Dermis blood vessel endothelial cell (primary cell): ENCODE measurements at regions not wholly inside any gene's neighbourhood (a gene's known extent, or its start where the extent isn't known, plus 50 kb on each side); places are given as distances from the start of the nearest gene placed in this dataset.
A peak's percentile ranks its signal among the peaks of the same experiment; 100 is the strongest.
"Not testable (repeated sequence)": the region's sequence is repeated elsewhere in the genome, so short reads cannot be mapped to it uniquely, and the experiment has no call there.

Experiments
- DNase-seq: peaks from one replicate; pipeline ENCODE4 v3.0.0; 2010

DNA sequence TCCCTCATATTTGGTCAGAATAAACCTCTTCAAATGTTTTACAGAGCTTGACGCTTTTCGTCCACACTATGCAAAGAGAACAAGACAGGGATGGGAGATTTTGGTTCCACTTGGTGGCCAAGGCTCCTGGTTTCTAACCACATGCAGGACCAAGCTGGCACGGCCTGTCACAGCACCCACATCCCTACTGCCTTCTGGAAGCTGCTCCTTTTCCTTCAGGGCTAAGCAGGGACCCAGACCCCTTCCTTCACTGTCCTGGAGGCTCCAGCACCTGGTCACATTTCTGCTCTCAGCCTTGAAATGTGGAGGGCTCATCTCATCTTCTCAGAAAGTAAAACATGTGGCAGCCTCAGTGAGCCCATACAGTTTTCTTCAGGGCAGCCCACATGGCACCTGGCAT, 50.4 kb upstream of the ARHGEF7 start:
- DNase-seq: no peak

GRCh38 chr13:111062966-111063365, 52.1 kb upstream of the ARHGEF7 start:
- no peak for DNase-seq

DNA sequence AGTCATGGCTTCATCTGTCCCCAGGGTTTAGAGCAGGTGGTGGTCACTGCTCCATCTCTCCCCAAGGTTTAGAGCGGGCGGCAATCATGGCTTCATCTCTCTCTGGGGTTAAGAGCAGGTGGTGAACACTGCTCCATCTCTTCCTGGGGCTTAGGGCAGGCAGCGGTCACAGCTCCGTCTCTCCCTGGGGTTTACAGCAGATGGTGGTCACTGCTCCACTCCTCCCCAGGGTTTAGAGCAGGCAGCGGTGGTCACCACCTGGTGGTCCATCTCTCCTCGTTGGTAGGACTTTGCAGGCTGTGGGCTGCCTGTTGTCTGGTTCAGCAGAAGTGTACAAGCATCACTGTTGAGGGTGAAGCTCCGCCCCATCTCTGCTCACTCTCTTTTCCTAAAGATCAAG, 52.8 kb upstream of the ARHGEF7 start:
- no peak for DNase-seq

DNA sequence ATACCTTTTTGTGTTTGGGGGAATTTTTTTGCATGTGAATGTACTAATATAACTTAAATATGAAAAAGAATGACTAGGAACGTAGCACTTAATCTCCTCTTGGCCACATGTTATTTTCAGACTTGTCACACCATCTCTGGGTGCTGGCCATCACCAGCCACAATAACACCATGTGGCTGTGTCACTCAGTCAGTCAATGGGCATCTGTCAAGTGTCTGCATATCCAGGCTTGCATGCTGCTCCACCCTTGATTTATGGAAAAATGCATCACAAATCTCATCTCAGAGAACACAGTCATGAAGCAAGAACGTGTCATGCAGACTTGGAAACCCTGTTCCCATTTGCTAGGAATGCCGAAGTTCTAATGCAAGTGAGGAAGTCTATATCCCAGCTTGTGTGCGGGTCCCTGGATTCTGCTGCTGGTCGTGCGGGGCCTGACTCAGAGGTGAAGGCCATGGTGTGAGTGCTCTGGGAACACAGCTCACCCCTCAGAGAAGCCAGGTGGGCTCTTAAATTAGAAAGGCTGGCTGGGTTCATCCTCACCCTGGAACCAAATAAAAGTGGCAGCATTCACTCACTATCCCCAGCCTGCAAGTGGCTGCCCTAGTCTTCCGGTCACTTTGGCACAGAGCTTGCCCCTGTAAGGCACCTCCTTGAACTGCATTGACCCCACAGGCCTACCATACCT, 53.6 kb upstream of the ARHGEF7 start:
- DNase-seq: no peak

DNA sequence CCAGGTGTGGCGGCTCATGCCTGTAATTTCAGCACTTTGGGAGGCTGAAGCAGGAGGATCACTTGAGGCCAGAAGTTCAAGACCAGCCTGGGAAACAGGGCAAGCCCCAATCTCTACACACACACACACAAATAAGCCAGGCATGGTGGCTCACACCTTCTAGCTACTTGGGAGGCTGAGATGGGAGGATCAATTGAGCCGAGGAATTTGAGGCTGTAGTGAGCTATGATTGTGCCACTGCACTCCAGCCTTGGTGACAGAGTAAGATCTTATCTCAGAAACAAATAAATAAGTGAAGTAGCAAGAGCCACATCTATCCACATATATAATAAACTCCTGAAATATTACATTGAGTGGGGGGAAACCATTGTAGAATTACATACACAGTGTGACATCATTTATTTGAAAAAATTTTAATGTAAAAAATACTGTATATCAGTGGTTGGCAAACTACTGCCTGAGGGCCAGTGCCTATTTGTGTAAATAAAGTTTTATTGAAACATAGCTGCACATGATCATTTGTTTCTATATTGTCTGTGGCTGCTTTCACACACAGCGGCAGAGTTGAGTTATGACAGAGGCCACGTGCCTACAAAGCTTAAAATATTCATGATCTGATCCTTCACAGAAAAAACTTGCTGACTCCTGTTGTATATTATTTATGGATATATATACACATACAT, 54.7 kb upstream of the ARHGEF7 start:
- DNase-seq: no peak

GRCh38 chr13:111058796-111059506, 56.2 kb upstream of the ARHGEF7 start:
- DNase-seq: no peak

- not testable (repeated sequence) for DNase-seq
These were observed 56.8 kb upstream of the ARHGEF7 start for GRCh38 chr13:111058339-111058738.

GRCh38 chr13:111051726-111052232, 63.3 kb upstream of the ARHGEF7 start:
- DNase-seq: not testable (repeated sequence)

DNA sequence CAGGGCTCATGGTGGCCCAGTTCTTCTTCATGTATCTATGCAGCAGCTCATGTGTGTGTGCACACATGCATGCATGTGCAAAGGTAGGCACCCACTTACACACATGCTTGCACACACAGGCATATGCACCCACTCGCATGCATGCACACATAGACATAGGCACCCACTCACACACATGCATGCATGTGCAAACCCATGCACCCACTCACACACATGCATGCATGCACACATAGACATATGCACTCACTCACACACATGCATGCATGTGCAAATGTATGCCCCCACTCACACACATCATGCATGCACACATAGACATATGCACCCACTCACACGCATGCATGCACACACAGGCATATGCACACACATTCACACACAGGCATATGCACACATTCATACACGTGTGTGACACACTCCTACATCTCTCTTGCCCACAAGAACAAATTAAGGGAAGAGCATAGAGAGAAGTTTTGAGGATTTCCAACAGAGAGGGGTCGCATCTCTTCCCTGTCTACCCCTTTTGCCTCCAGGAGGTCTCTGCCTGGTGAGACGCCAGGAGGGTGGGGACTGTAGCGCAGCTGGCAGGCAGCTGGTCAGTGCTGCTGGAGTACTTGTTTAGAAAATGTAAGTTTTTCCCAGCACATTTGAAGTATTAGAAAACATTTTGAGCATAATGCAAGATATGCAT, 63.9 kb upstream of the ARHGEF7 start:
- DNase-seq: no peak

DNA sequence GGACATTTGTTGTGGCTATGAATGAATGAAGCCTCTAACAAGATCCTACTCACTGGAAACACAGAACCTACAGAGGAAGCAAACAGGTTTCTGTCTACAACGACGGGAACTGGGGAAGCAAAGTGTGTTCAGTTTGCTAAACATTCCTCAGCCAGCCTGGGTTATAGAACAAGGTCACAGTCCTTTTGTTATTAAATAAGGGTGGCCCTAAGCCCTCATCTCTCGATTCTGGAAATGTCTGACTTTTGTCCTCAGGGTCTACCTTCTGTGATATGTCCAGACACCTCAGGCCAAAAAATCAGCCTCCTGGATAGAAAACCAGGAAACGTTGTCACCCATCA, 64.6 kb upstream of the ARHGEF7 start:
- no peak for DNase-seq

DNA sequence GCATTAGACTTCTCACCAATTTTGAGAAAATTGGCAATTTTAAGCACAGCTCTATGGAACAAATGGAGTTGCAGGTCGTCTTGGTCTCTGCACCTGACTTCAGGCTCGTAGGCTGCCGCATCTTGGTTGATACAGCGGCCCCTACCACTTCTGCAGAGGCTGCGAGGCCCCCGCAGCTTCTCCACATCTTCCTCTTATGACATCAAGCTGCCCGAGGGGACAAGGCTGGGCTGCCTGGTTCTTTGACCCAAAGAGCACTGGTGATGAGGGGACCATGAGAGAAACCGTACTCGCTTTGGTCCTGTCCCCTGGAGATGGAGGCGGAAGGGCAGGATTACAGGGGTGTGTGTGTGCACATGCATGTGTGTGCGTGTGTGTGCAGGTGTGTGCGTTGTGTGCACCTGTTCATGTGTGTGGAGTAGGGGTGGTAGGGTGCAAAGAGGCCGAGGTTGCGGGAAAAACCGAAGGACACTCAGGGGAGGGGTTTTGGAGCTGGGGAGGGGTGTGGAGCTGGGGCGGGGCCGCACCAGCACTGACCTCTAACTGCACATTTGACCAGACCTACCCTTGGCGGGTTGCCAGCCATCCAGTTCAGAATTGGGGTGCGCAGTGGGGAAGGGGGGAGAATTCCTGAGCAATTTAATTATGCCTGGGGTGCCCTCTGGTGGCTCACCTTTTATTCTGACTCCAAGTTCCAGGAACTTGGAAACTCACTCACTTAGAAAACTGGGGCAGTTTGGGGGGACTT, 65.1 kb upstream of the ARHGEF7 start:
- peak; percentile 61 for DNase-seq

DNA sequence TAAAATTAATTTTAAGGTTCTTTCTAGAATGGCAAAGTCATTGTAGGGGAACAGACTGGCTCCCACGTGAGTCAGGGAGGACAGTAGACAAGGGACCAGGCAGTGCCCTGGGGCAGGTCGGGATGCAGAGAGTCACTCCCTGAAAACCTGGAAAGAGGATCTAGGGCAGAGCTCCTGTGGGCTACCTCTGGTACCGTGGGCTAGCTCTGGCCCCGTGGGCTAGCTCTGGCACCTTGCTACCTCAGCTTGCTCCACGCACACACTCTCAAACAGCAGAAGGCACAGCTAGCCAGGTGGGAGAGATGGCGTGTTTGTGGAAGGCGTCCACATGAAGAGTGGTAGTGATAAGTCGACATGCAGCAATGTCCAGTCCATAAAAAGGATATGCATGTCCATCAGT, 66.7 kb upstream of the ARHGEF7 start:
- DNase-seq: no peak

DNA sequence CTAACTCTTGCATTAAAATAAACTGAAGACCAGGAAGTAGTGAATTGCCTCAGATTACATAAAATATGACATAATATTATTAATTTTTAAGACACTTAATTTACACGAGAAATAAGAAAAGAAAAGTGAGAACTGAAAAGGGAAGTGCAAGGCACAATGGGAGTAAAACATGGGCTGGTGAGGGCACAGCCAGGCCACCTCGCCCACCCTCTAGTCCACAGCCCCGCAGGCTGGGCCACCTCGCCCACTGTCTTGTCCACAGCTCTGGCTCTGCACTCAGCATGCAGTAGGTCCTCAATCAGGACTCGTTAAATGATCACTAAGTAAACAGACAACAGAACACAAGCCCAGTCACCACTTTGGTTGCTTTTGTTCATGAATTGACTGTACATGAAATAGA, 67.8 kb upstream of the ARHGEF7 start:
- DNase-seq: no peak

GRCh38 chr13:111046590-111047141, 68.4 kb upstream of the ARHGEF7 start:
- DNase-seq: peak; percentile 44

DNA sequence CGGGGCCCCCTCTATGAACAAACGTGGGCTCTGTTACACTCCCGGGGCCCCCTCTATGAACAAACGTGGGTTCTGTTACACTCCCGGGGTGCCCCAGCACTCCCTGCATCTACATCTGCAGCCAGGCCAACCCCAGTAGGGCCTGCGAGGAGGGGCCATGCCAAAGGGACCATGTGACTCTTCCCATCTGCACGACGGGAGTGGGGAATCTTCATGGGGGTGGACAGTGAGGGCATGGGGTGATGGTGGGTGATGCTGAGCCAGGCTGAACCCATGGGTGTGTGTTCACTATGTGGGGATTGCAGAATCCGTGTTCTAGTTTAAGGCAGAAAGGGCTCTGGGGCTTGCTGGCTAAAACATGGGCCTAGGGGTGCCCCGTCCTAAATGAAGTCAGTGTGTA, 69.9 kb upstream of the ARHGEF7 start:
- DNase-seq: no peak

DNA sequence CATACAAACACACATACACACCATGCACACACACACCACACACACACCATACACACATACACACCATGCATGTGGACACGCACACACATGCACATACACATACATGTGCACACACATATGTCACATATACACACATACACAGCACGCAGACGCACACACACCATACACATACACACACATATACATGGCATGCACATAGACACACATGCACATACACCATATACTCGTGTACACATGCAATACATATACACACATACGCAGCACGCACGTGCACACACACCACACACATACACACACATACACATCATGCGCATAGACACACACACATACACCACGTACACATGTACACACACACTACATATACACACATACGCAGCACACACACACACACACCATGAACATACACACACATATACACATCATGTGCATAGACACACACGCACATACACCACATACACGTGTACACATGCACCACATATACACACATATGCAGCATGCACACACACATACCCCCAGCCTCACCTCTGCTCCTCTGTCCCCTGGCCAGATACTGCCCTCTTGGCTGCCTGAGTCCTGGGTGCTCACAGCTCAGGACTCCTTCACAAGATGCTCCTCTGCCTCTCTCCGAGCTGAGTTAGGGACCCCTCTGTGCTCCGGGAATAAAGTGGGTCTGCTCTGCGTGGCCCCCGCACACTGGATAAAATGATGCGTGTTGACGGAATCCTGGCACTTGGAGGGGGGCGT, 70.9 kb upstream of the ARHGEF7 start:
- no peak for DNase-seq

DNA sequence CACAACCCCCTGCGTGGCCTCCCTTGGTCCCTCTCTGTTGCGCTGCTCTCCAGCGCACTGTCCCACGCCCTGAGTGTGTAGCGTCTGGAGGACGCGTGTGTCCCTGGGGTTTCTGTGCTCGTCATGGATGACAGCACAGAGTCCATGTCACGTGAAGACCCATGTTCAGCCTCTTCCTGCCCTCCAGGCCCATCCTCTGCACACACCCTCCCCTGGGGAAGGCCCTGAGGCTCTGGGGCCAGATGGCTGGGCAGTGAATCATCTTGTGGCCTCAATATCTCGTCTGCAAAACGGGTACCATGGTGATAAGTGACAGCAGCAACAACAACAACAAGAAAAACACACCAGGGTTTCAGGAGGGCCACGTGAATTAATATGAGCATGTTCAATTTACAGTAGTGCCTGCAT, 71.5 kb upstream of the ARHGEF7 start:
- no peak for DNase-seq

- DNase-seq: no peak
These were observed 72.4 kb upstream of the ARHGEF7 start for GRCh38 chr13:111042661-111043226.

DNA sequence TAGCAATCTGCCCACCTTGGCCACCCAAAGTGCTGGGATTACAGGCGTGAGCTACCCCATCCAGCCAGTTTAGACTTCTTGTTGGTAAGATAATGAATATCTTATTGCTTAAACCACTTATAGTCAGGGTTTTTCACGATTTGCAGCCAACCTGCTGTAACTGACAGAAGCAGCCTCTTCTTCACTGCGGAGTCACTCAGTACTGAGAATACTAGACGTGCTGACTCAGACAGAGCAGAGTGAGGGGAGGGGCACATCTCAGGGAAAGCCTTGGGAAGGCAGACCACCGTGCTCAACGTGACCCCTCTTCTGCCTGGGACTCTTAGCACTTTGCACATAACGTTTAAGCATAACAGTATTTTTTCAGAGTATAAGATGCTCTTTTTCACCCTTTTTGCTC, 74.3 kb upstream of the ARHGEF7 start:
- DNase-seq: no peak

DNA sequence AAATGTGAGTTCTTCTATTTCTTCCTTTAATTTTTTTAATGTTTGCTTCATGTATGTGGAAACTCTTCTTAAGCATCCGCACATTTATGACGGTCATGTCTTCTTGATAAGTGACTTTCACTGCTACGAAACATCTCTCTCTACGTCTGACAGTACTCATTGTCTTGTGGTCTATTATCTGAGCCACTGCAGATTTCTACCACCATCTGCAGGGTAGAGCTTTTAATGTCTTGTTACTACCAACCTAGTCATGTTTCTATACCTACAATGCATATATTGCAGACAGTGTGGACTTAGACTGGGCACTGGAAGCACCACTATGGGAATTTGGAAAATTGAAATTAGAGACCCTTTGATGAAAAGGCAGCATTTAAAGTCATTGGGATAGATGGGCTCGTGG, 75.4 kb upstream of the ARHGEF7 start:
- no peak for DNase-seq

DNA sequence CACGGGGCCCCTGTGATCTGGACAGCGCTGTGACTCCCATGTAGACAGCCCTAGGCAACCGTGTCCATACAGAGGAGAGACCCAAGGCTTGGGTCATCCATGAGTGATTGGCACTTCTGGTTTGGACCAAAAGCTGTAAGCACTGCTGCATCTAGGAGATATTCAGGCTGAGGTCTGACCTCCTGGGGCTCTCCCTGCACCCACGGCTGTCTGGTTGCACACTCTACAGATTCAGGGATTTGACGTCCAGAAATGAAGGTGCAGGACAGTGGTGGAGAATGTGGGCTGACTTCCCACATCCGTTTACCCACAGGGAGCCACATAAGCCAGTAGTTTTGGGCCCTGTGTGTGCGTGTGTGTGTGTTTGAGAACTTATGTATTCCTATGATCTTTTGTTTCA, 76.2 kb upstream of the ARHGEF7 start:
- no peak for DNase-seq
